Stimulated activated CD8-positive, alpha-beta memory T cell treated with anti-CD3 and anti-CD28 coated beads, Interleukin-4, amount 100 ng/mL, for 1 hour (primary cell): ENCODE measurements at regions not wholly inside any gene's neighbourhood (a gene's known extent, or its start where the extent isn't known, plus 50 kb on each side); places are given as distances from the start of the nearest gene placed in this dataset.
"Not testable (repeated sequence)": the region's sequence is repeated elsewhere in the genome, so short reads cannot be mapped to it uniquely, and the experiment has no call there.

ENCODE experiments used
- DNase-seq, 2 donors: peaks; one replicate each; pipeline ENCODE4 v3.0.0-alpha.2; 2020; ENCODE audit warnings: low read depth in 2 of 2, low spot score in 1 of 2

- DNase-seq: no peak
Observed at GRCh38 chr6:27679308-27679963, 206.5 kb upstream of the ZNF184 start.

GRCh38 chr6:27678469-27678868, 205.6 kb upstream of the ZNF184 start:
- DNase-seq: no peak

GRCh38 chr6:27674882-27675281, 202.0 kb upstream of the ZNF184 start:
- DNase-seq: no peak

GRCh38 chr6:27672113-27672799, 199.4 kb upstream of the ZNF184 start:
- no peak for DNase-seq

GRCh38 chr6:27669624-27670301, 196.9 kb upstream of the ZNF184 start:
- no peak for DNase-seq

GRCh38 chr6:27669295-27669623, 196.4 kb upstream of the ZNF184 start:
- no peak for DNase-seq

GRCh38 chr6:27668442-27669294, 195.8 kb upstream of the ZNF184 start:
- DNase-seq: no peak

GRCh38 chr6:27667657-27668441, 194.9 kb upstream of the ZNF184 start:
- DNase-seq: no peak

GRCh38 chr6:27667016-27667656, 194.2 kb upstream of the ZNF184 start:
- DNase-seq: no peak

GRCh38 chr6:27662769-27663168, 189.9 kb upstream of the ZNF184 start:
- DNase-seq: no peak

- DNase-seq: not testable (repeated sequence)
Observed at GRCh38 chr6:27662212-27662611, 189.3 kb upstream of the ZNF184 start.

GRCh38 chr6:27653143-27653825, 180.4 kb upstream of the ZNF184 start:
- not testable (repeated sequence) for DNase-seq

GRCh38 chr6:27651371-27651732, 178.4 kb upstream of the ZNF184 start:
- DNase-seq: no peak

- no peak for DNase-seq
Observed at GRCh38 chr6:27650620-27651370, 177.9 kb upstream of the ZNF184 start.

- DNase-seq: no peak
Observed at GRCh38 chr6:27644528-27644927, 171.6 kb upstream of the ZNF184 start.

- DNase-seq: no peak
Observed at GRCh38 chr6:27642744-27643456, 170.0 kb upstream of the ZNF184 start.

GRCh38 chr6:27635886-27636285, 163.0 kb upstream of the ZNF184 start:
- DNase-seq: not testable (repeated sequence)

GRCh38 chr6:27633221-27633688, 160.3 kb upstream of the ZNF184 start:
- not testable (repeated sequence) for DNase-seq
